AG04449 (cell line): ENCODE measurements at regions not wholly inside any gene's neighbourhood (a gene's known extent, or its start where the extent isn't known, plus 50 kb on each side); places are given as distances from the start of the nearest gene placed in this dataset.

Experiments
- CTCF ChIA-PET: fragments of 350-600 bp; formaldehyde crosslinking; extraction: SDS; loops from one replicate; lab custom pipeline; 2021; ENCODE audit warnings: antibody characterized with exemption; lab: Yijun Ruan, JAX
- POLR2A ChIA-PET: fragments of 400-600, 350-600 bp; formaldehyde crosslinking; extraction: SDS; loops from one replicate; lab custom pipeline; 2020; ENCODE audit warnings: antibody characterized with exemption, inconsistent platforms; lab: Yijun Ruan, JAX
- DNase-seq: peaks from one replicate; pipeline ENCODE4 v3.0.0-alpha.2; 2010; ENCODE audit warnings: low read depth, low spot score
- H3K4me3 ChIP-seq: 2 replicates; pipeline ENCODE4 v1.5.1; 2011; ENCODE audit warnings: low read depth, mild to moderate bottlenecking, control low read depth, low read length
- CTCF ChIP-seq: IDR thresholded peaks from one replicate; pipeline ENCODE4 v1.5.1; 2011; ENCODE audit warnings: mild to moderate bottlenecking, moderate library complexity, low read length, control low read depth, inconsistent platforms; ENCODE audit not compliant: insufficient read depth; ENCODE audit errors: missing control alignments

DNA sequence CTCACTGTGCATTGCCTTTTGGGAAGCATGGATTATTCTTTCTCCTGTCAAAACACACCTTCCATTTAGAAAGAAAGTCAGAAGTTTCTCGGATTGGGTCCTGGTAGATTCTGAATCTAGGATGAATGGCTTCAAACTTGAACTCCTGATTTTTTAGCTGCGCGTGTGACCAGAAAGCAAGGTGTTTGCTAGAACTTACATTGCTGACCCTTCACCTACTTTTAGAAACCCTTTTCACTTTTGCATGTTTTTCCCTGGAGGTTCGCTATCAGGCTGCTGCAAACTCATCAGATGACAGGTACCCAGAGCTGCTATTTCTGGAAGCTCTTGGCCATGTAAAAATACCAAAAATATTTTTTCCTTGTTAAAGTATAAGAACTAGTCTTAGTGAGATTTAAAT lies 132.0 kb downstream of the QPCT start:
- no peak overlapping the region for H3K4me3 ChIP-seq
- ChIA-PET POLR2A (no interaction called here), CTCF (no interaction called here)
- DNase-seq: no peak
- TF ChIP-seq CTCF: no peak

DNA sequence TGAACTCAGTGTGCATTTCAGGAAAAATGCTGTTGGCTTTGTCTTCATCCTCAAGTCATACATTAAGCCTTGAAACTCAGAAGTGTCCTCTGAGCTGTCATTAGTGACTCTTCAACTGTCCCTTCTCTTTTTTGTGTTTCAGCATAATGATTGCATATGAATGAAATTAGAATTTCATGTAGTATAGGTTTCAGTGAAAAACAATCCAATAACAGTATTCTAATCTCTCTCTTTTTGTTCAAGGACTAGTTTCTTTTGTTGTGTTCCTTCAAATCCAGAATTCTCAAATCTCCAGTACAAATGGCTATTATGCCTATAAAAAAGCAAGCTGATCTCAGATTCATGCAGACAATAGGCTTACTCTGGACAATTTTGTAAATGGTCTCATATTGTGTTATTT lies 133.5 kb downstream of the QPCT start:
- TF ChIP-seq CTCF: no peak
- no peak overlapping the region for H3K4me3 ChIP-seq
- CTCF ChIA-PET: interaction anchor here (1.1 to 1.4 kb wide), 2 partner anchors 8 to 63 kb away, joined by 3 to 4 read pairs; no protein-coding TSS in a partner anchor
- POLR2A ChIA-PET: no interaction called here
- no peak for DNase-seq

- ChIA-PET CTCF (no interaction called here), POLR2A (no interaction called here)
- no peak overlapping the region for H3K4me3 ChIP-seq
- TF ChIP-seq CTCF: no peak
- no peak for DNase-seq
These were observed 136.8 kb downstream of the QPCT start for GRCh38 chr2:37481244-37481643.

GRCh38 chr2:37489041-37489456 lies 144.6 kb downstream of the QPCT start:
- POLR2A ChIA-PET: no interaction called here
- CTCF ChIA-PET: interaction anchor here (1.3 kb wide), 1 partner anchor 40 kb away, joined by 3 read pairs; no protein-coding TSS in a partner anchor
- DNase-seq: no peak
- no peak for TF ChIP-seq CTCF
- H3K4me3 ChIP-seq: no peak overlapping the region

DNA sequence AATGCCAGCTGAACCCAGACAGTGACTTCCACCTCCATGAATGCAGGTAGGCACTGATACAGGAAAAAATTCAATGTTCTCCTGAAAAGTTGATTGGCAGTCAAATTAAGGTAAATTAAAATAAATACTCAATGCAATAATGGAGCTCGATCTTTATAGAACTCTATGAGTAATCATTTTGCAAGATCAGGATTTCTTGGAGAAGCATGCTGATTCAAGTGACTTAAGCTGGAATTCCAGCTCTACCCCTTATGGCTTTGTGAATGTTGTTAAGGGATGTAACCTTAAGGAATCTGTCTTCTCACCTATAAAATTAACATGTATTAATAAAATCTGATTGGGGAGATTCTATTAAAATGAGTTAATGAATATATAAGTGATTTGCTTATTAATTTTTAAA lies 145.1 kb downstream of the QPCT start:
- CTCF ChIA-PET: interaction anchor here (1.3 kb wide), 1 partner anchor 40 kb away, joined by 3 read pairs; no protein-coding TSS in a partner anchor
- POLR2A ChIA-PET: no interaction called here
- no peak for DNase-seq
- no peak for TF ChIP-seq CTCF
- H3K4me3 ChIP-seq: no peak overlapping the region

DNA sequence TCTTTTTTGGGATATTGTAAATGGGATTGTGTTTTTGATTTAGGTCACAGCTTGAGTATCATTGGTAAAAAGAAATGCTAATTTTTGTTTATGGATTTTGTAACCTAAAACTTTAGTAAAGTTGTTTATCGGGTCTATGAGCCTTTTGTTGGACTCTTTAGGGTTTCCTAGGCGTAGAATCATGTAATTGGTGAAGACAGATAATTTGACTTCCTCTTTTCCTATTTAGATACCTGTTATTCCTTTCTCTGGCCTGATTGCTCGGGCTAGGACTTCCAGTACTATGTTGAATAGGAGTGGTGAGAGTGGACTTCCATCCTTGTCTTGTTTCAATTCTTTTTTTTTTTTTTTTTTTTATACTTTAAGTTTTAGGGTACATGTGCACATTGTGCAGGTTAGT lies 149.0 kb downstream of the QPCT start:
- ChIA-PET POLR2A (no interaction called here), CTCF (no interaction called here)
- no peak for DNase-seq
- no peak for TF ChIP-seq CTCF
- no peak overlapping the region for H3K4me3 ChIP-seq
